ENCODE measurements at regions not wholly inside any gene's neighbourhood (a gene's known extent, or its start where the extent isn't known, plus 50 kb on each side); places are given as distances from the start of the nearest gene placed in this dataset.

GRCh38 chrX:125757794-125758564 is 408.1 kb downstream of the DCAF12L2 start:
- ATAC-seq (no peak), FAIRE-seq (no peak), DNase-seq (ENCODE audit: low spot score) (no peak)
- no peak overlapping the region for H3K4me2 ChIP-seq (ENCODE audit: low read depth, low read length)
- no peak overlapping the region for H3K9ac ChIP-seq (ENCODE audit: insufficient read depth, low read depth, low read length)
- no peaks in the 10 kb centered on the region for H3K79me2 ChIP-seq (ENCODE audit: insufficient read depth, low read length)
- peaks cover 5% of the 10 kb centered on the region for H3K9me3 ChIP-seq (ENCODE audit: low read length)
- POLR2A ChIA-PET: no interaction called here
- no peaks in the 10 kb centered on the region for H3K27me3 ChIP-seq (ENCODE audit: control insufficient read depth in 1 of 2, insufficient read depth in 2 of 2, low read length in 2 of 2)
- BruUV-seq (replicated peaks): no TSS peak
- no peak overlapping the region for H2AFZ ChIP-seq (ENCODE audit: low read length)
- H3K4me1 ChIP-seq (ENCODE audit: insufficient read depth, low read length): no peaks in the 10 kb centered on the region
- H3K36me3 ChIP-seq (replicated peaks in 1 of 2; ENCODE audit: control insufficient read depth in 1 of 2, insufficient read depth in 2 of 2, low read length in 2 of 2): no peaks in the 10 kb centered on the region
- CTCF ChIA-PET (ENCODE audit: low intra/inter-chr PET ratio, low total read pairs): no interaction called here
- intact Hi-C loops (cut with micrococcal nuclease; ENCODE audit: unreplicated experiment): no loop called here
- in situ Hi-C loops (cut with HindIII; ENCODE audit: extremely low pct_ligation_motif_present, low pct_unique_long_range_greater_than_20kb): no loop called here
- no peak overlapping the region for H3K27ac ChIP-seq (ENCODE audit: extremely low read length, insufficient read depth, low read length)
- WGBS (ENCODE audit: low lambda C conversion rate): 1% methylated on average over 7 of the region's 8 CpGs
- H4K20me1 ChIP-seq (ENCODE audit: insufficient read depth, low read length): no peaks in the 10 kb centered on the region
- no peak overlapping the region for H3K4me3 ChIP-seq (replicated peaks in 1 of 3; ENCODE audit: insufficient read depth in 1 of 3, low read depth in 2 of 3, low read length in 3 of 3)
- TF ChIP-seq IKZF4 (CRISPR knock-in tag; IDR thresholded peaks at IDR 0.05; ENCODE audit: borderline replicate concordance, low read depth, not compliant biosample characterization) (no peak), ZBTB2 (CRISPR knock-in tag; IDR thresholded peaks at IDR 0.05; ENCODE audit: low read depth) (no peak), PCBP2 (optimal IDR thresholded peaks at IDR 0.05; ENCODE audit: low read depth, low read length, poor library complexity, severe bottlenecking) (no peak), TARDBP (CRISPR knock-in tag; IDR thresholded peaks at IDR 0.05) (no peak), SNAPC5 (CRISPR knock-in tag; IDR thresholded peaks at IDR 0.05; ENCODE audit: borderline replicate concordance) (no peak), HMGXB3 (CRISPR knock-in tag; IDR thresholded peaks at IDR 0.05; ENCODE audit: borderline replicate concordance) (no peak), POLR2AphosphoS2 (IDR thresholded peaks at IDR 0.05; ENCODE audit: low read depth, low read length) (no peak), ZC3H4 (CRISPR knock-in tag; IDR thresholded peaks at IDR 0.05; ENCODE audit: borderline replicate concordance) (no peak), U2AF1 (optimal IDR thresholded peaks at IDR 0.05; ENCODE audit: low read depth, low read length) (no peak), ATF7-NPFF (CRISPR knock-in tag; IDR thresholded peaks at IDR 0.05; ENCODE audit: low read depth) (no peak), ZNF512B (CRISPR knock-in tag; IDR thresholded peaks at IDR 0.05; ENCODE audit: borderline replicate concordance) (no peak), ZBTB8A (CRISPR knock-in tag; IDR thresholded peaks at IDR 0.05; ENCODE audit: borderline replicate concordance, low read depth) (no peak)
